ENCODE measurements at regions not wholly inside any gene's neighbourhood (a gene's known extent, or its start where the extent isn't known, plus 50 kb on each side); places are given as distances from the start of the nearest gene placed in this dataset.

- H3K4me1 ChIP-seq (ENCODE audit: control insufficient read depth, low read length): no peaks in the 10 kb centered on the region
- TF ChIP-seq CTCF (IDR thresholded peaks at IDR 0.05; ENCODE audit: low read depth, low read length, poor library complexity, severe bottlenecking) (no peak), EZH2phosphoT487 (IDR thresholded peaks at IDR 0.05; ENCODE audit: borderline replicate concordance, low read length) (no peak)
Measured at GRCh38 chr1:172897738-172898137, 153.0 kb downstream of the TNFSF18 start.

GRCh38 chr1:172898866-172899265 lies 151.9 kb downstream of the TNFSF18 start:
- Histone ChIP-seq H3F3A (ENCODE audit: control insufficient read depth, insufficient read depth) (no peaks in the 10 kb centered on the region), H3K27ac (ENCODE audit: low read depth, low read length) (no peak overlapping the region), H3K79me2 (ENCODE audit: control insufficient read depth, low read length) (no peaks in the 10 kb centered on the region), H3K9me3 (ENCODE audit: control insufficient read depth, insufficient read depth, low read length) (no peaks in the 10 kb centered on the region), H3K4me3 (ENCODE audit: low read length) (no peak overlapping the region), H3K4me2 (ENCODE audit: low read length) (no peak overlapping the region), H3K9me2 (replicated peaks; ENCODE audit: control insufficient read depth, low read length) (no peaks in the 10 kb centered on the region), H4K20me1 (ENCODE audit: control insufficient read depth, insufficient read depth, low read depth, low read length) (no peaks in the 10 kb centered on the region), H3K27me3 (ENCODE audit: control insufficient read depth, low read length) (no peaks in the 10 kb centered on the region), H3K4me1 (ENCODE audit: control insufficient read depth, low read length) (no peaks in the 10 kb centered on the region), H3K36me3 (ENCODE audit: control insufficient read depth, low read length) (no peaks in the 10 kb centered on the region)
- TF ChIP-seq EZH2phosphoT487 (IDR thresholded peaks at IDR 0.05; ENCODE audit: borderline replicate concordance, low read length): no peak
- no peak for TF ChIP-seq CTCF (IDR thresholded peaks at IDR 0.05; ENCODE audit: low read depth, low read length, poor library complexity, severe bottlenecking)

More at GRCh38 chr1:172897738-172898137, 153.0 kb downstream of the TNFSF18 start:
- Histone ChIP-seq H3K9me2 (replicated peaks; ENCODE audit: control insufficient read depth, low read length) (no peaks in the 10 kb centered on the region), H4K20me1 (ENCODE audit: control insufficient read depth, insufficient read depth, low read depth, low read length) (no peaks in the 10 kb centered on the region), H3K4me2 (ENCODE audit: low read length) (no peak overlapping the region), H3K79me2 (ENCODE audit: control insufficient read depth, low read length) (no peaks in the 10 kb centered on the region), H3F3A (ENCODE audit: control insufficient read depth, insufficient read depth) (no peaks in the 10 kb centered on the region), H3K27ac (ENCODE audit: low read depth, low read length) (no peak overlapping the region), H3K9me3 (ENCODE audit: control insufficient read depth, insufficient read depth, low read length) (no peaks in the 10 kb centered on the region), H3K27me3 (ENCODE audit: control insufficient read depth, low read length) (no peaks in the 10 kb centered on the region), H3K36me3 (ENCODE audit: control insufficient read depth, low read length) (no peaks in the 10 kb centered on the region), H3K4me3 (ENCODE audit: low read length) (no peak overlapping the region)

DNA sequence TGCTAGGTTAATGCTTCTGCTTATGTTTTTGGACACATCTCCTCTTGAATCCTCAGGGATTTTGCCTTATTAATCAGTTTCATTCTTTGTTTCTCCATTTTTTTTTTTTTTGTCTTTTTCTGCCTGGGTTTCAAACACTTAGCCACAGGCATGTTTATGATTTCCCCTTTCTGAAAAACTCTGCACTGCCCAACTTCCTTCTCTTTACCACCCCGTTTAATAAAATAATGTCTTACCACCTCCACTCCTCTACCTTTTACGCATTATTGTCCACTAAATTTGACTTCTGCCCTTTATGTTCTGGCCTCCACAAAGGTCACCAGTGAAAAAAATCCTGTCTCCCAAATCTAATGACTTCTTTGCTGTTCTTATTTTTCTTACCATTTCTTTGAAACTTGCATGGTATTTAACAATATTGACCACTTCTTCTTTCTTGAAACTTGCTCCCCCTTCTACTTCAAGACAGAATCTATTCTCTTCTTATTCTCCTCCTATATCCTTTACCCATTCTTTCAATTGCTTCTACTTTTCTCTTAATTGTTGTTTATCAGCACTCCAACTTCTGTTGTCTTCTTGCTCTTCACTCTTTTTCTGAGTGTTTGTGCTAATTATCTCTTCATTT lies 150.3 kb downstream of the TNFSF18 start:
- no peaks in the 10 kb centered on the region for H3K9me3 ChIP-seq (ENCODE audit: control insufficient read depth, insufficient read depth, low read length)
- H3K79me2 ChIP-seq (ENCODE audit: control insufficient read depth, low read length): no peaks in the 10 kb centered on the region
- H3F3A ChIP-seq (ENCODE audit: control insufficient read depth, insufficient read depth): no peaks in the 10 kb centered on the region
- no peaks in the 10 kb centered on the region for H3K27me3 ChIP-seq (ENCODE audit: control insufficient read depth, low read length)
- H3K27ac ChIP-seq (ENCODE audit: low read depth, low read length): no peak overlapping the region
- no peaks in the 10 kb centered on the region for H3K9me2 ChIP-seq (replicated peaks; ENCODE audit: control insufficient read depth, low read length)
- H3K4me1 ChIP-seq (ENCODE audit: control insufficient read depth, low read length): no peaks in the 10 kb centered on the region
- H4K20me1 ChIP-seq (ENCODE audit: control insufficient read depth, insufficient read depth, low read depth, low read length): no peaks in the 10 kb centered on the region
- TF ChIP-seq CTCF (IDR thresholded peaks at IDR 0.05; ENCODE audit: low read depth, low read length, poor library complexity, severe bottlenecking) (no peak), EZH2phosphoT487 (IDR thresholded peaks at IDR 0.05; ENCODE audit: borderline replicate concordance, low read length) (no peak)
- H3K4me2 ChIP-seq (ENCODE audit: low read length): no peak overlapping the region
- H3K4me3 ChIP-seq (ENCODE audit: low read length): no peak overlapping the region
- no peaks in the 10 kb centered on the region for H3K36me3 ChIP-seq (ENCODE audit: control insufficient read depth, low read length)
